ENCODE measurements at regions not wholly inside any gene's neighbourhood (a gene's known extent, or its start where the extent isn't known, plus 50 kb on each side); places are given as distances from the start of the nearest gene placed in this dataset.

- no peak for TF ChIP-seq CBX8 (IDR thresholded peaks at IDR 0.05)
- TF ChIP-seq CTCF (IDR thresholded peaks at IDR 0.05) = no peak
- TF ChIP-seq RNF2 (IDR thresholded peaks at IDR 0.05; ENCODE audit: borderline replicate concordance, low read depth) = no peak
- TF ChIP-seq PBX3 (IDR thresholded peaks at IDR 0.05) = no peak
- no peak for TF ChIP-seq MAZ (IDR thresholded peaks at IDR 0.05; ENCODE audit: borderline replicate concordance, low read depth, low read length)
Measured at GRCh38 chr7:84510505-84510904, 315.9 kb upstream of the SEMA3A start.
